ENCODE measurements at regions not wholly inside any gene's neighbourhood (a gene's known extent, or its start where the extent isn't known, plus 50 kb on each side); places are given as distances from the start of the nearest gene placed in this dataset.

GRCh38 chr5:171637811-171638210 lies 147.8 kb upstream of the SMIM23 start:
- TF ChIP-seq POLR2AphosphoS5 (IDR thresholded peaks at IDR 0.05; ENCODE audit: low read depth, low read length) = no peak
- TF ChIP-seq, protein P1, sequence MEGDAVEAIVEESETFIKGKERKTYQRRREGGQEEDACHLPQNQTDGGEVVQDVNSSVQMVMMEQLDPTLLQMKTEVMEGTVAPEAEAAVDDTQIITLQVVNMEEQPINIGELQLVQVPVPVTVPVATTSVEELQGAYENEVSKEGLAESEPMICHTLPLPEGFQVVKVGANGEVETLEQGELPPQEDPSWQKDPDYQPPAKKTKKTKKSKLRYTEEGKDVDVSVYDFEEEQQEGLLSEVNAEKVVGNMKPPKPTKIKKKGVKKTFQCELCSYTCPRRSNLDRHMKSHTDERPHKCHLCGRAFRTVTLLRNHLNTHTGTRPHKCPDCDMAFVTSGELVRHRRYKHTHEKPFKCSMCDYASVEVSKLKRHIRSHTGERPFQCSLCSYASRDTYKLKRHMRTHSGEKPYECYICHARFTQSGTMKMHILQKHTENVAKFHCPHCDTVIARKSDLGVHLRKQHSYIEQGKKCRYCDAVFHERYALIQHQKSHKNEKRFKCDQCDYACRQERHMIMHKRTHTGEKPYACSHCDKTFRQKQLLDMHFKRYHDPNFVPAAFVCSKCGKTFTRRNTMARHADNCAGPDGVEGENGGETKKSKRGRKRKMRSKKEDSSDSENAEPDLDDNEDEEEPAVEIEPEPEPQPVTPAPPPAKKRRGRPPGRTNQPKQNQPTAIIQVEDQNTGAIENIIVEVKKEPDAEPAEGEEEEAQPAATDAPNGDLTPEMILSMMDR (IDR thresholded peaks at IDR 0.05) = no peak
- TF ChIP-seq, protein P2, sequence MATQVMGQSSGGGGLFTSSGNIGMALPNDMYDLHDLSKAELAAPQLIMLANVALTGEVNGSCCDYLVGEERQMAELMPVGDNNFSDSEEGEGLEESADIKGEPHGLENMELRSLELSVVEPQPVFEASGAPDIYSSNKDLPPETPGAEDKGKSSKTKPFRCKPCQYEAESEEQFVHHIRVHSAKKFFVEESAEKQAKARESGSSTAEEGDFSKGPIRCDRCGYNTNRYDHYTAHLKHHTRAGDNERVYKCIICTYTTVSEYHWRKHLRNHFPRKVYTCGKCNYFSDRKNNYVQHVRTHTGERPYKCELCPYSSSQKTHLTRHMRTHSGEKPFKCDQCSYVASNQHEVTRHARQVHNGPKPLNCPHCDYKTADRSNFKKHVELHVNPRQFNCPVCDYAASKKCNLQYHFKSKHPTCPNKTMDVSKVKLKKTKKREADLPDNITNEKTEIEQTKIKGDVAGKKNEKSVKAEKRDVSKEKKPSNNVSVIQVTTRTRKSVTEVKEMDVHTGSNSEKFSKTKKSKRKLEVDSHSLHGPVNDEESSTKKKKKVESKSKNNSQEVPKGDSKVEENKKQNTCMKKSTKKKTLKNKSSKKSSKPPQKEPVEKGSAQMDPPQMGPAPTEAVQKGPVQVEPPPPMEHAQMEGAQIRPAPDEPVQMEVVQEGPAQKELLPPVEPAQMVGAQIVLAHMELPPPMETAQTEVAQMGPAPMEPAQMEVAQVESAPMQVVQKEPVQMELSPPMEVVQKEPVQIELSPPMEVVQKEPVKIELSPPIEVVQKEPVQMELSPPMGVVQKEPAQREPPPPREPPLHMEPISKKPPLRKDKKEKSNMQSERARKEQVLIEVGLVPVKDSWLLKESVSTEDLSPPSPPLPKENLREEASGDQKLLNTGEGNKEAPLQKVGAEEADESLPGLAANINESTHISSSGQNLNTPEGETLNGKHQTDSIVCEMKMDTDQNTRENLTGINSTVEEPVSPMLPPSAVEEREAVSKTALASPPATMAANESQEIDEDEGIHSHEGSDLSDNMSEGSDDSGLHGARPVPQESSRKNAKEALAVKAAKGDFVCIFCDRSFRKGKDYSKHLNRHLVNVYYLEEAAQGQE (IDR thresholded peaks at IDR 0.05; ENCODE audit: insufficient read depth in 1 of 2, low read depth in 2 of 2, low read length in 1 of 2) = no peak
- TF ChIP-seq TCF7L2 (IDR thresholded peaks at IDR 0.05; ENCODE audit: low read depth, low read length) = no peak
- TF ChIP-seq SIN3A (IDR thresholded peaks at IDR 0.05; ENCODE audit: borderline replicate concordance, insufficient read depth, low read depth, low read length) = no peak

Data from Panc1 (cell line).